ENCODE measurements at regions not wholly inside any gene's neighbourhood (a gene's known extent, or its start where the extent isn't known, plus 50 kb on each side); places are given as distances from the start of the nearest gene placed in this dataset.

GRCh38 chr1:5579966-5580365 lies 412.3 kb downstream of the NPHP4 start:
- ChIA-PET CTCF (no interaction called here), POLR2A (no interaction called here)
- no peak for DNase-seq (ENCODE audit: extremely low spot score)
- TF ChIP-seq ELF4 (IDR thresholded peaks at IDR 0.05) (no peak), HDGF (IDR thresholded peaks at IDR 0.05; ENCODE audit: borderline replicate concordance) (no peak), FOXA1 (IDR thresholded peaks at IDR 0.05) (no peak), TARDBP (IDR thresholded peaks at IDR 0.05) (no peak), SUZ12 (IDR thresholded peaks at IDR 0.05) (no peak), L3MBTL2 (conservative IDR thresholded peaks at IDR 0.05) (no peak), SP1 (IDR thresholded peaks at IDR 0.05) (no peak), ARNT (IDR thresholded peaks at IDR 0.05) (no peak)

- CTCF ChIA-PET: no interaction called here
- TF ChIP-seq FOXA1 (IDR thresholded peaks at IDR 0.05) (no peak), BHLHE40 (IDR thresholded peaks at IDR 0.05; ENCODE audit: borderline replicate concordance) (no peak), HDGF (IDR thresholded peaks at IDR 0.05; ENCODE audit: borderline replicate concordance) (no peak), SUZ12 (IDR thresholded peaks at IDR 0.05) (no peak), SP1 (IDR thresholded peaks at IDR 0.05) (no peak), ARNT (IDR thresholded peaks at IDR 0.05) (no peak), L3MBTL2 (conservative IDR thresholded peaks at IDR 0.05) (no peak), FOXK2 (IDR thresholded peaks at IDR 0.05) (no peak), TARDBP (IDR thresholded peaks at IDR 0.05) (no peak)
- POLR2A ChIA-PET: no interaction called here
- DNase-seq (ENCODE audit: extremely low spot score): no peak
Observed at GRCh38 chr1:5578690-5579089, 413.5 kb downstream of the NPHP4 start.

- ChIA-PET CTCF (no interaction called here), POLR2A (no interaction called here)
- TF ChIP-seq CTBP1 (IDR thresholded peaks at IDR 0.05; ENCODE audit: borderline replicate concordance) (no peak), FOXM1 (IDR thresholded peaks at IDR 0.05; ENCODE audit: borderline replicate concordance) (no peak), ZNF384 (IDR thresholded peaks at IDR 0.05) (no peak), TARDBP (IDR thresholded peaks at IDR 0.05) (no peak), L3MBTL2 (conservative IDR thresholded peaks at IDR 0.05) (no peak), SUZ12 (IDR thresholded peaks at IDR 0.05) (no peak), SP1 (IDR thresholded peaks at IDR 0.05) (no peak), FOXK2 (IDR thresholded peaks at IDR 0.05) (no peak), NFRKB (IDR thresholded peaks at IDR 0.05) (no peak)
- DNase-seq (ENCODE audit: extremely low spot score): no peak
Observed at GRCh38 chr1:5577255-5578040, 414.8 kb downstream of the NPHP4 start.

- TF ChIP-seq TARDBP (IDR thresholded peaks at IDR 0.05): no peak
- TF ChIP-seq BHLHE40 (IDR thresholded peaks at IDR 0.05; ENCODE audit: borderline replicate concordance): no peak
- no peak for TF ChIP-seq HDGF (IDR thresholded peaks at IDR 0.05; ENCODE audit: borderline replicate concordance)
- no peak for TF ChIP-seq FOXM1 (IDR thresholded peaks at IDR 0.05; ENCODE audit: borderline replicate concordance)
- TF ChIP-seq FOXK2 (IDR thresholded peaks at IDR 0.05): no peak
- no peak for TF ChIP-seq ZNF384 (IDR thresholded peaks at IDR 0.05)
- ChIA-PET CTCF (no interaction called here), POLR2A (no interaction called here)
- DNase-seq (ENCODE audit: extremely low spot score): no peak
Observed at GRCh38 chr1:5576673-5577065, 415.6 kb downstream of the NPHP4 start.

GRCh38 chr1:5576011-5576672 lies 416.1 kb downstream of the NPHP4 start:
- DNase-seq (ENCODE audit: extremely low spot score): no peak
- ChIA-PET POLR2A (no interaction called here), CTCF (no interaction called here)
- TF ChIP-seq FOXA1 (IDR thresholded peaks at IDR 0.05): no peak
- TF ChIP-seq SP1 (IDR thresholded peaks at IDR 0.05): no peak
- TF ChIP-seq LEF1 (IDR thresholded peaks at IDR 0.05; ENCODE audit: borderline replicate concordance): no peak
- TF ChIP-seq L3MBTL2 (conservative IDR thresholded peaks at IDR 0.05): no peak
- no peak for TF ChIP-seq FOXK2 (IDR thresholded peaks at IDR 0.05)
- no peak for TF ChIP-seq TARDBP (IDR thresholded peaks at IDR 0.05)
- no peak for TF ChIP-seq ELF4 (IDR thresholded peaks at IDR 0.05)
- TF ChIP-seq ARNT (IDR thresholded peaks at IDR 0.05): no peak
- TF ChIP-seq FOXM1 (IDR thresholded peaks at IDR 0.05; ENCODE audit: borderline replicate concordance): no peak
- no peak for TF ChIP-seq NFRKB (IDR thresholded peaks at IDR 0.05)
- no peak for TF ChIP-seq HDGF (IDR thresholded peaks at IDR 0.05; ENCODE audit: borderline replicate concordance)
- TF ChIP-seq PKNOX1 (IDR thresholded peaks at IDR 0.05): no peak
- no peak for TF ChIP-seq SUZ12 (IDR thresholded peaks at IDR 0.05)
- no peak for TF ChIP-seq BHLHE40 (IDR thresholded peaks at IDR 0.05; ENCODE audit: borderline replicate concordance)

- TF ChIP-seq ELF4 (IDR thresholded peaks at IDR 0.05): no peak
- TF ChIP-seq PKNOX1 (IDR thresholded peaks at IDR 0.05): no peak
- no peak for TF ChIP-seq HDGF (IDR thresholded peaks at IDR 0.05; ENCODE audit: borderline replicate concordance)
- no peak for TF ChIP-seq FOXA1 (IDR thresholded peaks at IDR 0.05)
- TF ChIP-seq LEF1 (IDR thresholded peaks at IDR 0.05; ENCODE audit: borderline replicate concordance): no peak
- TF ChIP-seq NFRKB (IDR thresholded peaks at IDR 0.05): no peak
- no peak for TF ChIP-seq SUZ12 (IDR thresholded peaks at IDR 0.05)
- TF ChIP-seq CTBP1 (IDR thresholded peaks at IDR 0.05; ENCODE audit: borderline replicate concordance): no peak
- TF ChIP-seq BHLHE40 (IDR thresholded peaks at IDR 0.05; ENCODE audit: borderline replicate concordance): no peak
- no peak for TF ChIP-seq SP1 (IDR thresholded peaks at IDR 0.05)
- TF ChIP-seq FOXK2 (IDR thresholded peaks at IDR 0.05): no peak
- no peak for TF ChIP-seq TARDBP (IDR thresholded peaks at IDR 0.05)
- no peak for TF ChIP-seq ZNF384 (IDR thresholded peaks at IDR 0.05)
- DNase-seq (ENCODE audit: extremely low spot score): no peak
- ChIA-PET CTCF (no interaction called here), POLR2A (no interaction called here)
Observed at GRCh38 chr1:5575396-5575940, 416.8 kb downstream of the NPHP4 start.

Measured in HEK293T (cell line).